GM12891 (cell line): ENCODE measurements at regions not wholly inside any gene's neighbourhood (a gene's known extent, or its start where the extent isn't known, plus 50 kb on each side); places are given as distances from the start of the nearest gene placed in this dataset.

ENCODE experiments used
- PAX5 ChIP-seq: IDR thresholded peaks from 2 replicates; pipeline ENCODE4 v1.6.1; 2011; ENCODE audit warnings: low read length, moderate library complexity, mild to moderate bottlenecking; ENCODE audit not compliant: insufficient read depth, severe bottlenecking
- POLR2A ChIP-seq: IDR thresholded peaks from 2 replicates; pipeline ENCODE4 v1.6.1; 2011; ENCODE audit warnings: low read depth, low read length, control low read depth
- POLR2AphosphoS5 ChIP-seq: IDR thresholded peaks from 2 replicates; pipeline ENCODE4 v1.6.1; 2011; ENCODE audit warnings: low read depth, low read length, control low read depth
- POU2F2 ChIP-seq: IDR thresholded peaks from 2 replicates; pipeline ENCODE4 v1.6.1; 2011; ENCODE audit warnings: low read depth, mild to moderate bottlenecking, control low read depth, low read length, moderate library complexity
- SPI1 ChIP-seq: IDR thresholded peaks from 2 replicates; pipeline ENCODE4 v1.6.1; 2011; ENCODE audit warnings: low read depth, low read length, control low read depth
- TAF1 ChIP-seq: IDR thresholded peaks from 2 replicates; pipeline ENCODE4 v1.6.1; 2011; ENCODE audit warnings: low read depth, low read length, control low read depth

- TF ChIP-seq POLR2A, result no peak
- no peak for TF ChIP-seq POLR2AphosphoS5
- no peak for TF ChIP-seq TAF1
- TF ChIP-seq SPI1, result no peak
- no peak for TF ChIP-seq PAX5
- no peak for TF ChIP-seq POU2F2
Observed at GRCh38 chr4:147102596-147102995, 156.9 kb upstream of the TTC29 start.
